ENCODE measurements at regions not wholly inside any gene's neighbourhood (a gene's known extent, or its start where the extent isn't known, plus 50 kb on each side); places are given as distances from the start of the nearest gene placed in this dataset.

- TF ChIP-seq REST (IDR thresholded peaks at IDR 0.05; ENCODE audit: insufficient read depth in 1 of 2, low read depth in 2 of 2, low read length in 2 of 2) (no peak), POLR2AphosphoS5 (IDR thresholded peaks at IDR 0.05; ENCODE audit: low read depth, low read length) (no peak), FOXP2 (optimal IDR thresholded peaks at IDR 0.05; ENCODE audit: borderline replicate concordance, extremely low read depth, extremely low read length, insufficient read depth) (no peak)
Measured at GRCh38 chr10:129389194-129389593, 77.8 kb upstream of the MGMT start.

Data from PFSK-1 (cell line).